Neural progenitor cell (in vitro differentiated cells): ENCODE measurements at regions not wholly inside any gene's neighbourhood (a gene's known extent, or its start where the extent isn't known, plus 50 kb on each side); places are given as distances from the start of the nearest gene placed in this dataset.

Source experiments
- EZH2 ChIP-seq: fragments of 200-600 bp; sonication (generic); IDR thresholded peaks from 2 replicates; pipeline ENCODE4 v1.6.1; 2017; ENCODE audit warnings: antibody characterized with exemption, mild to moderate bottlenecking, moderate library complexity
- TF ChIP-seq, protein P1 (sequence below): fragments of 200-600 bp; sonication (generic); IDR thresholded peaks from 2 replicates; pipeline ENCODE4 v1.5.1; 2017; ENCODE audit warnings: antibody characterized with exemption, mild to moderate bottlenecking

- TF ChIP-seq EZH2, result no peak
- TF ChIP-seq, protein P1, sequence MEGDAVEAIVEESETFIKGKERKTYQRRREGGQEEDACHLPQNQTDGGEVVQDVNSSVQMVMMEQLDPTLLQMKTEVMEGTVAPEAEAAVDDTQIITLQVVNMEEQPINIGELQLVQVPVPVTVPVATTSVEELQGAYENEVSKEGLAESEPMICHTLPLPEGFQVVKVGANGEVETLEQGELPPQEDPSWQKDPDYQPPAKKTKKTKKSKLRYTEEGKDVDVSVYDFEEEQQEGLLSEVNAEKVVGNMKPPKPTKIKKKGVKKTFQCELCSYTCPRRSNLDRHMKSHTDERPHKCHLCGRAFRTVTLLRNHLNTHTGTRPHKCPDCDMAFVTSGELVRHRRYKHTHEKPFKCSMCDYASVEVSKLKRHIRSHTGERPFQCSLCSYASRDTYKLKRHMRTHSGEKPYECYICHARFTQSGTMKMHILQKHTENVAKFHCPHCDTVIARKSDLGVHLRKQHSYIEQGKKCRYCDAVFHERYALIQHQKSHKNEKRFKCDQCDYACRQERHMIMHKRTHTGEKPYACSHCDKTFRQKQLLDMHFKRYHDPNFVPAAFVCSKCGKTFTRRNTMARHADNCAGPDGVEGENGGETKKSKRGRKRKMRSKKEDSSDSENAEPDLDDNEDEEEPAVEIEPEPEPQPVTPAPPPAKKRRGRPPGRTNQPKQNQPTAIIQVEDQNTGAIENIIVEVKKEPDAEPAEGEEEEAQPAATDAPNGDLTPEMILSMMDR, result no peak
These were observed 65.2 kb upstream of the TENT5D start for GRCh38 chrX:80354966-80355465.
